GM19035 (cell line): ENCODE measurements at regions not wholly inside any gene's neighbourhood (a gene's known extent, or its start where the extent isn't known, plus 50 kb on each side); places are given as distances from the start of the nearest gene placed in this dataset.

ENCODE experiments used
- ATAC-seq: cut with Tn5 transposase; IDR thresholded peaks from one replicate; pipeline ENCODE4 v1.9.1; 2021; ENCODE audit not compliant: unreplicated experiment

GRCh38 chr11:29012507-29012906 is 904.3 kb downstream of the METTL15 start:
- no peak for ATAC-seq

GRCh38 chr11:29009426-29009825 is 901.2 kb downstream of the METTL15 start:
- ATAC-seq: no peak

GRCh38 chr11:29008481-29008880 is 900.3 kb downstream of the METTL15 start:
- ATAC-seq: no peak

- no peak for ATAC-seq
Observed at GRCh38 chr11:29006668-29007067, 898.5 kb downstream of the METTL15 start.

GRCh38 chr11:29005401-29005980 is 897.3 kb downstream of the METTL15 start:
- ATAC-seq: no peak

- no peak for ATAC-seq
Observed at GRCh38 chr11:29002816-29003215, 894.6 kb downstream of the METTL15 start.

GRCh38 chr11:28999620-29000019 is 891.4 kb downstream of the METTL15 start:
- no peak for ATAC-seq

- ATAC-seq: no peak
Observed at GRCh38 chr11:28992996-28993395, 884.8 kb downstream of the METTL15 start.

- no peak for ATAC-seq
Observed at GRCh38 chr11:28984231-28984630, 876.0 kb downstream of the METTL15 start.

- no peak for ATAC-seq
Observed at GRCh38 chr11:28983780-28984179, 875.6 kb downstream of the METTL15 start.

- no peak for ATAC-seq
Observed at GRCh38 chr11:28981381-28981780, 873.2 kb downstream of the METTL15 start.

- ATAC-seq: no peak
Observed at GRCh38 chr11:28976801-28977145, 868.6 kb downstream of the METTL15 start.

GRCh38 chr11:28976012-28976800 is 868.0 kb downstream of the METTL15 start:
- no peak for ATAC-seq

GRCh38 chr11:28969832-28970231 is 861.6 kb downstream of the METTL15 start:
- ATAC-seq: no peak

- ATAC-seq: no peak
Observed at GRCh38 chr11:28966951-28967350, 858.8 kb downstream of the METTL15 start.

- no peak for ATAC-seq
Observed at GRCh38 chr11:28965819-28966218, 857.6 kb downstream of the METTL15 start.

- no peak for ATAC-seq
Observed at GRCh38 chr11:28964811-28965210, 856.6 kb downstream of the METTL15 start.

- ATAC-seq: no peak
Observed at GRCh38 chr11:28963187-28963586, 855.0 kb downstream of the METTL15 start.

- no peak for ATAC-seq
Observed at GRCh38 chr11:28962502-28962901, 854.3 kb downstream of the METTL15 start.

- ATAC-seq: no peak
Observed at GRCh38 chr11:28961726-28962125, 853.5 kb downstream of the METTL15 start.

GRCh38 chr11:28956446-28956845 is 848.3 kb downstream of the METTL15 start:
- no peak for ATAC-seq

GRCh38 chr11:28951191-28951590 is 843.0 kb downstream of the METTL15 start:
- no peak for ATAC-seq

- no peak for ATAC-seq
Observed at GRCh38 chr11:28939381-28939780, 831.2 kb downstream of the METTL15 start.
